HEK293T (cell line): ENCODE measurements at regions not wholly inside any gene's neighbourhood (a gene's known extent, or its start where the extent isn't known, plus 50 kb on each side); places are given as distances from the start of the nearest gene placed in this dataset.

Source experiments
- CTCF ChIA-PET: fragments of 350-600 bp; formaldehyde crosslinking; extraction: SDS; loops from one replicate; lab custom pipeline; 2021; ENCODE audit warnings: antibody characterized with exemption, inconsistent platforms; lab: Yijun Ruan, JAX
- POLR2A ChIA-PET: fragments of 350-600 bp; formaldehyde crosslinking; extraction: SDS; loops from one replicate; lab custom pipeline; 2020; ENCODE audit warnings: antibody characterized with exemption, inconsistent platforms; lab: Yijun Ruan, JAX
- DNase-seq: peaks from one replicate; pipeline ENCODE4 v3.0.0; 2012; ENCODE audit warnings: mixed read lengths; ENCODE audit errors: extremely low spot score
- ARNT ChIP-seq: fragments of 450-650 bp; IDR thresholded peaks from 2 replicates; pipeline ENCODE4 v1.6.1; 2017; ENCODE audit warnings: mild to moderate bottlenecking
- BHLHE40 ChIP-seq: fragments of 450-650 bp; IDR thresholded peaks from 2 replicates; pipeline ENCODE4 v1.6.1; 2016; ENCODE audit warnings: mild to moderate bottlenecking, moderate library complexity, borderline replicate concordance
- CTBP1 ChIP-seq: fragments of 450-650 bp; IDR thresholded peaks from 2 replicates; pipeline ENCODE4 v1.6.1; 2016; ENCODE audit warnings: borderline replicate concordance
- ELF4 ChIP-seq: fragments of 450-650 bp; IDR thresholded peaks from 2 replicates; pipeline ENCODE4 v1.6.1; 2017; ENCODE audit warnings: antibody characterized with exemption
- FOXA1 ChIP-seq: fragments of 450-650 bp; IDR thresholded peaks from 2 replicates; pipeline ENCODE4 v1.6.1; 2016; ENCODE audit warnings: mild to moderate bottlenecking
- FOXK2 ChIP-seq: fragments of 450-650 bp; IDR thresholded peaks from 2 replicates; pipeline ENCODE4 v1.6.1; 2016; ENCODE audit warnings: mild to moderate bottlenecking
- FOXM1 ChIP-seq: fragments of 450-650 bp; IDR thresholded peaks from 2 replicates; pipeline ENCODE4 v1.6.1; 2017; ENCODE audit warnings: mild to moderate bottlenecking, borderline replicate concordance
- HDGF ChIP-seq: fragments of 450-650 bp; IDR thresholded peaks from 2 replicates; pipeline ENCODE4 v1.6.1; 2017; ENCODE audit warnings: antibody characterized with exemption, borderline replicate concordance
- L3MBTL2 ChIP-seq: fragments of 450-650 bp; conservative IDR thresholded peaks from 2 replicates; pipeline ENCODE4 v1.6.1; 2016; ENCODE audit warnings: mild to moderate bottlenecking
- LEF1 ChIP-seq: fragments of 450-650 bp; IDR thresholded peaks from 2 replicates; pipeline ENCODE4 v1.6.1; 2017; ENCODE audit warnings: mild to moderate bottlenecking, borderline replicate concordance
- NFRKB ChIP-seq: fragments of 450-650 bp; IDR thresholded peaks from 2 replicates; pipeline ENCODE4 v1.6.1; 2016; ENCODE audit warnings: mild to moderate bottlenecking, moderate library complexity
- SP1 ChIP-seq: fragments of 450-650 bp; IDR thresholded peaks from 2 replicates; pipeline ENCODE4 v1.6.1; 2017
- SUZ12 ChIP-seq: fragments of 450-650 bp; IDR thresholded peaks from 2 replicates; pipeline ENCODE4 v1.6.1; 2016; ENCODE audit warnings: mild to moderate bottlenecking
- TARDBP ChIP-seq: fragments of 450-650 bp; IDR thresholded peaks from 2 replicates; pipeline ENCODE4 v1.6.1; 2016
- ZNF384 ChIP-seq: fragments of 450-650 bp; IDR thresholded peaks from 2 replicates; pipeline ENCODE4 v1.6.1; 2016
- TF ChIP-seq, protein P1 (sequence below): fragments of 450-650 bp; IDR thresholded peaks from 2 replicates; pipeline ENCODE4 v1.6.1; 2016

DNA sequence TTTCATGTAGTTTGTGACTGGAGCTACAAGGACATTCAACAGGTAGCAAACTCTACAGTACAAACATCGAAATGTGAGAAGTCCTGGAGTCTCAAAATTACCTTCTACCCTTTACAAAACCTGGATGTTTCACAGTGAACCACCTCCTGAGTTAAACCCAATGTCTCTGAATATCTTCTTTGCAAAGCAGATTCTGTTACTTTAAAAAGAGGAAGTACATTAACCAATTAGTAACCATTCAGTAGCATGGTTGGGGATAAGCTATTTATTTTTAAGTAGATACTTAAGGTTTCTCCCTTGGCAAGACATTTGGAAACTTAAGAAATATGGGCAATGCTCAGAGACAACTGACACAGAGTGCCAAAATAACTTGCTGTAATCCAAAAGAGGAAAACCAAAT lies 371.9 kb upstream of the NWD2 start:
- no peak for DNase-seq
- POLR2A ChIA-PET: no interaction called here

DNA sequence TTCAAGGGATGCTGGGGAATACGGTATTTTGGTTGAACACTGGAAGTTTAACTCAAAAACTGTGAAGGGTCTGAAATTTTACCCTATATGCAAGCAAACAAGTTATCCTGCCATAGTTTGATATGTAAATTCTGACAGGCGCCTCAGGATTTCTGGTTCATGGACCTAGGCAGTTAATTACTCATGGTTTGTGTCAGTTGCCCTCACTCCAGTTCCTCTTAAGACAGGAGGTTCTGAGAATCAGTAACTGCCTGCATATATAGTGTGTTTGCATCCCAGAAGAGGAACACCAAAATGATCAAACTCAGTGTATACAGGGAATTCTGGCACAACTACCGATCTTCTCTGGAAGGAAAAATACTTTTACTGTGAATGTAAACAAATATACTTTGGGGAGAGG lies 360.4 kb upstream of the NWD2 start:
- ChIA-PET CTCF (no interaction called here), POLR2A (no interaction called here)
- TF ChIP-seq FOXM1 (no peak), BHLHE40 (no peak), HDGF (no peak), FOXK2 (no peak), SP1 (no peak), NFRKB (no peak), ELF4 (no peak), SUZ12 (no peak), CTBP1 (no peak)
- TF ChIP-seq, protein P1, sequence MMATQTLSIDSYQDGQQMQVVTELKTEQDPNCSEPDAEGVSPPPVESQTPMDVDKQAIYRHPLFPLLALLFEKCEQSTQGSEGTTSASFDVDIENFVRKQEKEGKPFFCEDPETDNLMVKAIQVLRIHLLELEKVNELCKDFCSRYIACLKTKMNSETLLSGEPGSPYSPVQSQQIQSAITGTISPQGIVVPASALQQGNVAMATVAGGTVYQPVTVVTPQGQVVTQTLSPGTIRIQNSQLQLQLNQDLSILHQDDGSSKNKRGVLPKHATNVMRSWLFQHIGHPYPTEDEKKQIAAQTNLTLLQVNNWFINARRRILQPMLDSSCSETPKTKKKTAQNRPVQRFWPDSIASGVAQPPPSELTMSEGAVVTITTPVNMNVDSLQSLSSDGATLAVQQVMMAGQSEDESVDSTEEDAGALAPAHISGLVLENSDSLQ: no peak

More for the DNA sequence above, 371.9 kb upstream of the NWD2 start:
- TF ChIP-seq ARNT (no peak), ZNF384 (no peak), FOXK2 (no peak), SUZ12 (no peak), CTBP1 (no peak)
- CTCF ChIA-PET: no interaction called here

GRCh38 chr4:36891971-36892370 lies 352.6 kb upstream of the NWD2 start:
- TF ChIP-seq ELF4: no peak
- TF ChIP-seq, protein P1: no peak
- no peak for TF ChIP-seq TARDBP
- TF ChIP-seq SP1: no peak
- no peak for TF ChIP-seq L3MBTL2
- CTCF ChIA-PET: no interaction called here
- no peak for DNase-seq
- POLR2A ChIA-PET: no interaction called here

More for the DNA sequence above, 360.4 kb upstream of the NWD2 start:
- DNase-seq: no peak

DNA sequence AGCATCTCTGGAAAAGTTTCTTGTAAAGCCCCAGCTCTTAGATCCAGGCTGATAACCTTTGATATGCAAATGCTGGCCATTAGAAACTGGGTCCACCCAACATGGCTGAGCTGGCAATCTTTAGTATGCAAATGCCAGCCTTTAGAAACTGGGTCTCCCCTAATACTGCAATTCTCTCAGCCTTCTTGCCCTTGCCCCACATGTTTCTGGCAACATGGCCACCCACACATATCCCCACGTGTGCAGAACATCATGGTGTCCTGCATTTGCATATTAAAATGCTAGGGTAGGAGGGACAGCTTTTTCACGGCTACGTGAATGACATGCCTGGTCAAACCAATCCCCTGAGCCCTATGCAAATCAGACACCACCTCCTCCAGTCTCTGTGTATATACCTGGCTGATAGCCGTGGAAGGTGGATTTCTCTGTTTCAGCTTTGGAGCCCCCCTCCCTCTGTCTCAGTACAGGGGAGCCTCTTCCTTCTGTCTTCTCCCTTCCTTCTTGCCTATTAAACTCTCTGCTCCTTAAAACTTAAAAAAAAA lies 344.0 kb upstream of the NWD2 start:
- no peak for TF ChIP-seq FOXM1
- no peak for TF ChIP-seq FOXK2
- no peak for TF ChIP-seq ZNF384
- no peak for TF ChIP-seq ELF4
- no peak for TF ChIP-seq HDGF
- TF ChIP-seq SUZ12: no peak
- TF ChIP-seq BHLHE40: no peak
- TF ChIP-seq, protein P1: no peak
- no peak for TF ChIP-seq FOXA1
- TF ChIP-seq CTBP1: no peak
- TF ChIP-seq ARNT: no peak
- TF ChIP-seq TARDBP: no peak
- TF ChIP-seq NFRKB: no peak
- no peak for TF ChIP-seq SP1
- CTCF ChIA-PET: no interaction called here
- no peak for DNase-seq
- POLR2A ChIA-PET: no interaction called here

GRCh38 chr4:36904823-36905222 lies 339.7 kb upstream of the NWD2 start:
- ChIA-PET POLR2A (no interaction called here), CTCF (interaction anchor here (0.7 kb wide), 1 partner anchor 491 kb away, joined by 3 read pairs; no protein-coding TSS in a partner anchor)
- TF ChIP-seq L3MBTL2 (no peak), FOXM1 (no peak)
- no peak for DNase-seq

- ChIA-PET POLR2A (no interaction called here), CTCF (no interaction called here)
- DNase-seq: no peak
- no peak for TF ChIP-seq LEF1
- TF ChIP-seq ELF4: no peak
- TF ChIP-seq ARNT: no peak
- TF ChIP-seq, protein P1: no peak
- no peak for TF ChIP-seq SUZ12
- no peak for TF ChIP-seq TARDBP
- TF ChIP-seq FOXK2: no peak
- TF ChIP-seq HDGF: no peak
- no peak for TF ChIP-seq ZNF384
- TF ChIP-seq SP1: no peak
- TF ChIP-seq FOXA1: no peak
- TF ChIP-seq NFRKB: no peak
- no peak for TF ChIP-seq FOXM1
- TF ChIP-seq BHLHE40: no peak
- no peak for TF ChIP-seq L3MBTL2
These were observed 330.4 kb upstream of the NWD2 start for GRCh38 chr4:36914106-36914505.

DNA sequence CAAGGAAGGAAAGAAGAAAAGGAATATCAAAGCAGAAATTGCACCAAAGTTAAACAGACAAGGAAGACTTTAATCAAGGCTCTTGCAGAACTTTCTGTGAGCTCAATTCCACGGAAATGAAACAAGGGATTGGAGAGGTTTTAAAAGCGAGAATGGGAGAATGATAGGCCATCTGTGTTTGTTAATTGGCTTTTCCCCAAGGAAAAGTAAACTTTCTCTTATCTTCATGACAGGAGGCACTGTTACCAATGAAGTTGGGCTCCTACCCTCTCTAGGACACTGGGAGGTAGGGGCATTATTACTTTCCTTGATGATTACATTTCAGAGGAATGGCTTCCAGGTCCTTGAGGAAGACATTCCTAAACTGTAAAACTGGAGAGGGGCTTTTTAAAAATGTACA lies 328.8 kb upstream of the NWD2 start:
- ChIA-PET POLR2A (no interaction called here), CTCF (no interaction called here)
- no peak for DNase-seq
- TF ChIP-seq ARNT (no peak), CTBP1 (no peak)
